A673 (cell line): ENCODE measurements at regions not wholly inside any gene's neighbourhood (a gene's known extent, or its start where the extent isn't known, plus 50 kb on each side); places are given as distances from the start of the nearest gene placed in this dataset.

ENCODE experiments used
- EZH2 ChIP-seq: fragments of 200-600 bp; sonication (generic); IDR thresholded peaks from 2 replicates; pipeline ENCODE4 v1.6.1; 2017; ENCODE audit warnings: borderline replicate concordance, low read depth, mild to moderate bottlenecking, mixed read lengths, antibody characterized with exemption, low read length; ENCODE audit not compliant: poor library complexity, severe bottlenecking
- TF ChIP-seq, protein P1 (sequence below): fragments of 300-800, 200-600 bp; sonication (generic); conservative IDR thresholded peaks from 2 replicates; pipeline ENCODE4 v1.5.1; 2017; ENCODE audit warnings: low read depth, mild to moderate bottlenecking, antibody characterized with exemption, low read length, moderate library complexity, mixed read lengths

DNA sequence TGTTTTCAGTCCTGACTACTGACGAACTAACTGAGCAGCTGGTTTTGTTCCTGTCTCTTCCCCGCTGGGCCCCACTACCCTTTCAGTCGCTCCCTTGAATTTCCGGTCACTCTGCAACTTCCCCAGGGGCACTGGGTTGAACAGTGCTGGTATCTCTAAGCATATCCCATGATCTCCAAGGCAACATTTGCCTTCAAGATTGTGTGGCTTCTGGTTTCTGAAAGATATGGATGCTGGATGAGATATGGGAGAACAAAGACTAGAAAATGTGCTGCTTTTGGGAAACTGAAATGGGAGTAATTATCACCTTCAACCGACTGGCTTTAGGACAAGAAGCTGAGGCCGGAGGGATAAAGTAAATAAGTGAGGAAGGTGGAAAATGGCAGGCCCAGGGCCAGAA, 258.2 kb upstream of the PIK3R1 start:
- TF ChIP-seq, protein P1, sequence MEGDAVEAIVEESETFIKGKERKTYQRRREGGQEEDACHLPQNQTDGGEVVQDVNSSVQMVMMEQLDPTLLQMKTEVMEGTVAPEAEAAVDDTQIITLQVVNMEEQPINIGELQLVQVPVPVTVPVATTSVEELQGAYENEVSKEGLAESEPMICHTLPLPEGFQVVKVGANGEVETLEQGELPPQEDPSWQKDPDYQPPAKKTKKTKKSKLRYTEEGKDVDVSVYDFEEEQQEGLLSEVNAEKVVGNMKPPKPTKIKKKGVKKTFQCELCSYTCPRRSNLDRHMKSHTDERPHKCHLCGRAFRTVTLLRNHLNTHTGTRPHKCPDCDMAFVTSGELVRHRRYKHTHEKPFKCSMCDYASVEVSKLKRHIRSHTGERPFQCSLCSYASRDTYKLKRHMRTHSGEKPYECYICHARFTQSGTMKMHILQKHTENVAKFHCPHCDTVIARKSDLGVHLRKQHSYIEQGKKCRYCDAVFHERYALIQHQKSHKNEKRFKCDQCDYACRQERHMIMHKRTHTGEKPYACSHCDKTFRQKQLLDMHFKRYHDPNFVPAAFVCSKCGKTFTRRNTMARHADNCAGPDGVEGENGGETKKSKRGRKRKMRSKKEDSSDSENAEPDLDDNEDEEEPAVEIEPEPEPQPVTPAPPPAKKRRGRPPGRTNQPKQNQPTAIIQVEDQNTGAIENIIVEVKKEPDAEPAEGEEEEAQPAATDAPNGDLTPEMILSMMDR = no peak
- no peak for TF ChIP-seq EZH2
